ENCODE measurements at regions not wholly inside any gene's neighbourhood (a gene's known extent, or its start where the extent isn't known, plus 50 kb on each side); places are given as distances from the start of the nearest gene placed in this dataset.

DNA sequence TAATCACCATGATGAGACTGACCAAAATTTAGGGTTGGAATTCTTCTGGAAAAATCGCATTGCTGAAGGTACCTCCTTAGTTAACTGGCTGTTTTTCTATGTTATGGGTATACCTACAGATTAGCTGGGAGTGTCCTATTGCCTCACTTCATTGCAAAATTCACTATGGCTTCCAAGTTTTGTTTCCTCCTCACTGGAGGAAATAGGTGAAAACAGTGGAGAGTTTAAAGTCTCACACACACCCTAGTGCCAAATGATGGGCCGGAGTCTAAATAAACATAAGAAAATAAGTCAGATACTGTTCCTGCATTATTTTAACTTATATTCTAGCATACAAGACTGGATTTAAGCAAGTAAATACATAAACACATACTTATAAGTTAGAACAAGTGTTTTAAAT is 98.2 kb downstream of the AHR start:
- H3K27ac ChIP-seq (replicated peaks in 1 of 4) = no peak overlapping the region
- intact Hi-C loops (cut with DNase I) = no loop called here
- no peaks in the 10 kb centered on the region for H3K36me3 ChIP-seq
- peaks cover 0 to 14% (median 11%) of the 10 kb centered on the region in 4 donors for H3K4me1 ChIP-seq
- H3K4me3 ChIP-seq = no peak overlapping the region
- TF ChIP-seq, protein P1, sequence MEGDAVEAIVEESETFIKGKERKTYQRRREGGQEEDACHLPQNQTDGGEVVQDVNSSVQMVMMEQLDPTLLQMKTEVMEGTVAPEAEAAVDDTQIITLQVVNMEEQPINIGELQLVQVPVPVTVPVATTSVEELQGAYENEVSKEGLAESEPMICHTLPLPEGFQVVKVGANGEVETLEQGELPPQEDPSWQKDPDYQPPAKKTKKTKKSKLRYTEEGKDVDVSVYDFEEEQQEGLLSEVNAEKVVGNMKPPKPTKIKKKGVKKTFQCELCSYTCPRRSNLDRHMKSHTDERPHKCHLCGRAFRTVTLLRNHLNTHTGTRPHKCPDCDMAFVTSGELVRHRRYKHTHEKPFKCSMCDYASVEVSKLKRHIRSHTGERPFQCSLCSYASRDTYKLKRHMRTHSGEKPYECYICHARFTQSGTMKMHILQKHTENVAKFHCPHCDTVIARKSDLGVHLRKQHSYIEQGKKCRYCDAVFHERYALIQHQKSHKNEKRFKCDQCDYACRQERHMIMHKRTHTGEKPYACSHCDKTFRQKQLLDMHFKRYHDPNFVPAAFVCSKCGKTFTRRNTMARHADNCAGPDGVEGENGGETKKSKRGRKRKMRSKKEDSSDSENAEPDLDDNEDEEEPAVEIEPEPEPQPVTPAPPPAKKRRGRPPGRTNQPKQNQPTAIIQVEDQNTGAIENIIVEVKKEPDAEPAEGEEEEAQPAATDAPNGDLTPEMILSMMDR (IDR thresholded peaks at IDR 0.05) = no peak
- TF ChIP-seq POLR2AphosphoS5 (IDR thresholded peaks at IDR 0.05) (no peak), POLR2A (IDR thresholded peaks at IDR 0.05; ENCODE audit: low read depth) (no peak), EP300 (IDR thresholded peaks at IDR 0.05) (no peak)
- H3K27me3 ChIP-seq = no peaks in the 10 kb centered on the region
- no peaks in the 10 kb centered on the region for H3K9me3 ChIP-seq
- no peak for DNase-seq (ENCODE audit: extremely low spot score)
- WGBS = 98% methylated on average over 2 of the region's 2 CpGs

DNA sequence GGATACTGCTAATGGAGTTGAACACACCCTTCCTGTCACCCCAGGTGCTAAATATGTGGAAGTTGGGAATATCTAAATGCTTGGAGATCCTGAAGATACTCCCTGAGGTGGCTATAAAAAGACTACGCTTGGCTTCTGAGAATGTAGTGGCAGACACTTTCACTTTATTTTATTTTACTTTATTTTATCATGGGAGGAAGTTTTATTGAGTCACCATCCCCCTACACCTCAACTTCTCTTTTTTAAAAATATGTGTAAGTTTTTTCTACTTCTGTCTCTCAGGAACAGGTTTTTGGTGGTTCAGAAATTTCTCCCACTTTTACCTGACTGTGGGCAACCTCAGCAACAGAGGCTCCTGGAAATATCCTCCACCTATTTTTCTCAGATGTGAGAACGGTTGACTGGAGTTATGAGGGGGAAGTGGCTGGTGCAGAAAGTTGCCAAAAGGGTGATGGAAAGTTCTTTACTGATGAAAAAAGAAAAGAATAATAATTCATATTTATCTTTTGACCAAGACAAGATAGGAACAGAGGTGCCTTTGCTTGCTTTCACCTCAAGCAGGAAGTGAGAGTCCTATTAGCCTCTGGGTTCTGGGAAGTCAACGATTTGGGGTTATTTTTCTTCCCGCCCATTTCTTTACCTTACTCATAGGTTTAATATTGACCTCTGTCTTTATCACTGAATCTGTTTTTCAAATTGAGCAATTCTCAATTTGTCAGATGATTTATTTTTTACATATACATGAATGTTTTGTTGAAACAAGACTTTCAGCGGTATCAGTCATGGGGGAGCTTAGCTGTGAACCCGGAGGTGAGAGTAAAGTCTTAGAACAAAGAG is 103.6 kb downstream of the AHR start:
- Histone ChIP-seq H3K27ac (replicated peaks in 1 of 4) (no peak overlapping the region), H3K36me3 (no peaks in the 10 kb centered on the region), H3K27me3 (no peaks in the 10 kb centered on the region), H3K4me1 (peaks cover 0 to 23% (median 15%) of the 10 kb centered on the region in 4 donors), H3K9me3 (no peaks in the 10 kb centered on the region), H3K4me3 (no peak overlapping the region)
- WGBS = 80% methylated on average over 6 of the region's 6 CpGs
- no peak for DNase-seq (ENCODE audit: extremely low spot score)
- TF ChIP-seq POLR2A (IDR thresholded peaks at IDR 0.05; ENCODE audit: low read depth) = no peak
- TF ChIP-seq POLR2AphosphoS5 (IDR thresholded peaks at IDR 0.05) = no peak
- no peak for TF ChIP-seq EP300 (IDR thresholded peaks at IDR 0.05)
- TF ChIP-seq, protein P1 (IDR thresholded peaks at IDR 0.05) = no peak
- intact Hi-C loops (cut with DNase I) = no loop called here

DNA sequence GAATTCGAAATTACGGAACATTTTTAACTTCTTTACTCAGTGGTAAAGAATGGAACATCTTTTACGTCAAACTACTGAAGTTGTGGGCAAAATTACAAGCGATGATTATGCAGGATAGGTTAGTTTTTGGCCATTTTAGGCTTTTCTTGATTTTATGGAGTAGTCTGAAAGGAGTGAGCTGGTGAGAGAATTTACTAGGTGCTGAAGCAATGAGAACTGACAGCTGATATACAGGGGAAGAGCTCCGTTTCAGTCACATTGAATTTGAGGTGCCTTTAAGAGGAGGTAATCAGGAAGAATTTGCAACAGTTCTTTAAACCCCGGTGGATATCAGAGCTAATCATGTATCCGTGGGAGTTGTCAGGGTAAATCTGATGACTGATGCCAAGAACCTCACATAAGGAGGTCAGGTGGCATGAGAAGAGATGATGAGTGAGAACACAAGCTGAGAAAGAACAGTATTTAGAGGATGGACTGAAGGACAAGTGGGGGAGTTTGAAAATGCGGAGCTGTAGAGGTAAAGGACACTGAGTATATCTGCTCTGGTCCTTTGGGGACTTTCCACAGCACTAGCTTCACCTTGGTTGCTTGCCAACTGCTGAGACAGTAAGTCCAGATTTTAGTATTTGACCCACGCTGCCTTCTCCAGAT is 104.3 kb downstream of the AHR start:
- no peak for DNase-seq (ENCODE audit: extremely low spot score)
- no peak for TF ChIP-seq EP300 (IDR thresholded peaks at IDR 0.05)
- TF ChIP-seq, protein P1 (IDR thresholded peaks at IDR 0.05) = no peak
- TF ChIP-seq POLR2AphosphoS5 (IDR thresholded peaks at IDR 0.05) = no peak
- no peak for TF ChIP-seq POLR2A (IDR thresholded peaks at IDR 0.05; ENCODE audit: low read depth)
- intact Hi-C loops (cut with DNase I) = no loop called here

DNA sequence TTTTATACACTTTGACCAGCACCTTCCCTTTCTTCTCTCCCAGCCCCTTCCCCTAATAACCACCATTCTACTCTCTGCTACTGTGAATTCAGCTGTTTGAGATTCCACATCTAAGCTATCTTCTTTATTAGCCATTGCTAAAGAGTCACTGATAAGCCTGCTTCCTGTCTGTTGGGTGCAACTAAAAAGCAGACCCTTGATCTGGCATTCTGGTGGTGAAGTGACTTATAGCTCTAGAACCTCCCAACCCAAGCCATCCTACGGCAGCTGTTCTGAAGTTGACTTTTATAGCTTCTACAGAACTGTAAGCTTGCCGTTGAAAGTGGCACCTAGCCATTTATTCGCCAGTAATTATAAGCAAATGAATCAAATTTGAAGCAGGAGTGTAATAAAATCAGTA is 105.6 kb downstream of the AHR start:
- peaks cover 0 to 32% (median 15%) of the 10 kb centered on the region in 4 donors for H3K4me1 ChIP-seq
- intact Hi-C loops (cut with DNase I) = no loop called here

More for the DNA sequence above, 104.3 kb downstream of the AHR start:
- 78% methylated on average over 9 of the region's 9 CpGs for WGBS
- Histone ChIP-seq H3K27ac (replicated peaks in 1 of 4) (no peak overlapping the region), H3K4me3 (no peak overlapping the region), H3K4me1 (peaks cover 0 to 23% (median 15%) of the 10 kb centered on the region in 4 donors), H3K27me3 (no peaks in the 10 kb centered on the region), H3K9me3 (no peaks in the 10 kb centered on the region), H3K36me3 (no peaks in the 10 kb centered on the region)

More for the DNA sequence above, 105.6 kb downstream of the AHR start:
- no peaks in the 10 kb centered on the region for H3K27me3 ChIP-seq
- no peaks in the 10 kb centered on the region for H3K36me3 ChIP-seq
- no peak overlapping the region for H3K4me3 ChIP-seq
- H3K27ac ChIP-seq (replicated peaks in 1 of 4) = no peak overlapping the region
- no peaks in the 10 kb centered on the region for H3K9me3 ChIP-seq
- TF ChIP-seq, protein P1 (IDR thresholded peaks at IDR 0.05) = no peak
- TF ChIP-seq POLR2AphosphoS5 (IDR thresholded peaks at IDR 0.05) (no peak), EP300 (IDR thresholded peaks at IDR 0.05) (no peak), POLR2A (IDR thresholded peaks at IDR 0.05; ENCODE audit: low read depth) (no peak)
- DNase-seq (ENCODE audit: extremely low spot score) = no peak
- WGBS = 65% methylated on average over 3 of the region's 3 CpGs

Data from esophagus muscularis mucosa (tissue), 4 donors.